ENCODE measurements at regions not wholly inside any gene's neighbourhood (a gene's known extent, or its start where the extent isn't known, plus 50 kb on each side); places are given as distances from the start of the nearest gene placed in this dataset.

DNA sequence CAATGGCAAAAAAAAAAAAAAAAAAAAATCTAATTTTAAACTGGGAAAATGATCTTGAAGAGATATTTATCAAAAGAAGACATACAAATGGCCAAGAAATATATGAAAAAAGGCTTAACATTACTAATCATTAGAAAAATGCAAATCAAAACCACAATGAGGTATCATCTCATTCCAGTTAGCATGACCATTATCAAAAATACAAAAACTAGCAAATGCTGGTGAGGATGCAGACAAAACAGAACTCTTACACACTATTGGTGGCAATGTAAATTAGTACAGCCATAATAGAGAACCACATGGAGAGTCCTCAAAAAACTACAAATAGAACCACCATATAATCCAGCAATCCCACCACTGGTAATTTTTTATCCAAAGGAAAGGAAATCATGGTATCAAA is 489.6 kb downstream of the TNS3 start:
- TF ChIP-seq, protein P1, sequence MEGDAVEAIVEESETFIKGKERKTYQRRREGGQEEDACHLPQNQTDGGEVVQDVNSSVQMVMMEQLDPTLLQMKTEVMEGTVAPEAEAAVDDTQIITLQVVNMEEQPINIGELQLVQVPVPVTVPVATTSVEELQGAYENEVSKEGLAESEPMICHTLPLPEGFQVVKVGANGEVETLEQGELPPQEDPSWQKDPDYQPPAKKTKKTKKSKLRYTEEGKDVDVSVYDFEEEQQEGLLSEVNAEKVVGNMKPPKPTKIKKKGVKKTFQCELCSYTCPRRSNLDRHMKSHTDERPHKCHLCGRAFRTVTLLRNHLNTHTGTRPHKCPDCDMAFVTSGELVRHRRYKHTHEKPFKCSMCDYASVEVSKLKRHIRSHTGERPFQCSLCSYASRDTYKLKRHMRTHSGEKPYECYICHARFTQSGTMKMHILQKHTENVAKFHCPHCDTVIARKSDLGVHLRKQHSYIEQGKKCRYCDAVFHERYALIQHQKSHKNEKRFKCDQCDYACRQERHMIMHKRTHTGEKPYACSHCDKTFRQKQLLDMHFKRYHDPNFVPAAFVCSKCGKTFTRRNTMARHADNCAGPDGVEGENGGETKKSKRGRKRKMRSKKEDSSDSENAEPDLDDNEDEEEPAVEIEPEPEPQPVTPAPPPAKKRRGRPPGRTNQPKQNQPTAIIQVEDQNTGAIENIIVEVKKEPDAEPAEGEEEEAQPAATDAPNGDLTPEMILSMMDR (IDR thresholded peaks at IDR 0.05), result no peak
- no peak for TF ChIP-seq POLR2A (IDR thresholded peaks at IDR 0.05)

Data from heart left ventricle (tissue), 13 donors.